NCI-H82 (cell line): ENCODE measurements at regions not wholly inside any gene's neighbourhood (a gene's known extent, or its start where the extent isn't known, plus 50 kb on each side); places are given as distances from the start of the nearest gene placed in this dataset.
"Not testable (repeated sequence)": the region's sequence is repeated elsewhere in the genome, so short reads cannot be mapped to it uniquely, and the experiment has no call there.

ENCODE experiments used
- DNase-seq: peaks from one replicate; lab custom pipeline; 2025; lab: John Stamatoyannopoulos, UW

DNA sequence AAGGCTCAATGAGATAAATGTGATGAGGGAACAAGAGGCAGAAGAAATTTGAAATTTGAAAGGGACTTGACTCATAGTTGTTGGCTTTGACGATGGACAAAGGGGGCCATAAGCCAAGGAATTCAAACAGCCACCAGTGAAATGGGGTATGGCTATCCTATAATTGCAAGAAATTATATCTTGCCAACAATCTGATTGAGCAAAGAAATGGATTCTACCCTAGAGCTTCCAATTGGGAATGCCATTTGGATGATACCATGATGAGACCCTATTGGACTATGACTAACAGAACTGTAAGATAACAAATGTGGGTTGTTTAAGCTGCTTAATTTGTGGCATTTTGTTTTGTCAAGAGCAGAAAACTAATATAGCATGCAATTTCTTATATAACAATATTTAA, 270.1 kb upstream of the ARSJ start:
- DNase-seq, result no peak

DNA sequence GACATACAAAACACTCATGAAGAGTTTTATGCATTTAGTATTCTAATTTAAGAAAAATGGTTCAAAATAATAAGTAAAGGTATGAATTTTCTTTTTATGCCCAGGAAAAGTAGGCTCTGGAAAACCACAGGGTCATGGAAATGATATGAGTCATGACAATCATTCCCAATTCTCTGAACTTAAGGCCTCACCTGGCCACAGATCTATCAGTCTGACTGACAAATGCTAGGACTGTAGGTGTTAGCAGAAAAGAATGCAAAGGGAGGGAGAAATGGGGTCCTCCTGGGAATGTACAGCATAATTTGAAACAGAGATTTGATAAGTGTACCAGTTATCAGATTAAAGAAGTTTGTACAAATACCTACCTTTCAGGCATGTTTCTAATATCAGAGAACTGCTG, 270.5 kb upstream of the ARSJ start:
- no peak for DNase-seq

DNA sequence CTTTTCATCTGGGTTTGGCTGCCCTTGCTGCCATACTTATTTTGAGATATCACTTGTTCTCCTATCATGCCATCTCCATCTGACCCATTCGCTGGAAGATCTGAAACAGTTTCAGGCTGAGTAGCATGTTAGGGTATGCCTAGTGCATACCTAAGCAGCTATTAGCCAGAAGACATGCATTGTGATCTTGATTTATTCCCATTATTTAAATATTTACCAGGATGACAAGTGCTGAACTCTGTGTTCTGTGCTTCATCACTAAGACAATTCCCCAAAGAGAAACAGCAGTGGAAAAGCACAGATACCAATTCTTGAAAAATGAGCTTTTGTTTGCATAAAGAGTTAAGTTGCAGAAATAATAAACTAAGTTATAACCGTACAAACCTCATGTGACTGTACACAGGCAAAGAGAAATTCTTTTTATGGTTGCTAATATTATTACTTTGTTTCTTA, 271.0 kb upstream of the ARSJ start:
- DNase-seq, result no peak

- DNase-seq, result no peak
Observed at GRCh38 chr4:114251020-114251419, 271.6 kb upstream of the ARSJ start.

- DNase-seq, result no peak
Observed at GRCh38 chr4:114252499-114252898, 273.1 kb upstream of the ARSJ start.

GRCh38 chr4:114257501-114257900, 278.1 kb upstream of the ARSJ start:
- no peak for DNase-seq

DNA sequence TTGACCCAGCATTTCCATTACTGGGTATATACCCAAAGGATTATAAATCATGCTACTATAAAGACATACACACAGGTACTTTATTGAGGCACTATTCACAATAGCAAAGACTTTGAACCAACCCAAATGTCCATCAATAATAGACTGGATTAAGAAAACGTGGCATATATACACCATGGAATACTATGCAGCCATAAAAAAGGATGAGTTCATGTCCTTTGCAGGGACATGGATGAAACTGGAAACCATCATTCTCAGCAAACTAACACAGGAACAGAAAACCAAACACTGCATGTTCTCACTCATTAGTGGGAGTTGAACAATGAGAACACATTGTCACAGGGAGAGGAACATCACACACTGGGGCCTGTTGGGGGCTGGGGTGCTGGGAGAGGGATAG, 283.0 kb upstream of the ARSJ start:
- DNase-seq, result not testable (repeated sequence)

- DNase-seq, result no peak
Observed at GRCh38 chr4:114263233-114263632, 283.8 kb upstream of the ARSJ start.

DNA sequence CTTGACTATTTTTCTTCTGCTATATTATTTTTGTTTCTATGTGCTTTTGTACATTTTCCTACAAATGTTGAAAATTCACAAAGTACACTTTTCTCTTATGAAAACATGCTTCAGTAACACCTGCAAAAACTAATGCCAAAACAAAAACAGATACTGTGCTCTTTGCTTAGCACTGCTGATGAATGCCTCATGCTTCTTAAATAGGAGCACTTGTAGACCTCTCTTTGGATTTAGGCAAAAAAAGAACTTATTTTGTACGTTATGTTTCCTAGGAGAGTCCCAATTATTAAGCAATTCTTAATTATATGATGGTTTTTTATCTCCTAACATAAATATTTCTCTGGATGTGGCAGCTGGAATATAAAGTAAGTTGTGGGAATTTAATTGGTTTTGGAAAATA, 285.0 kb upstream of the ARSJ start:
- no peak for DNase-seq

DNA sequence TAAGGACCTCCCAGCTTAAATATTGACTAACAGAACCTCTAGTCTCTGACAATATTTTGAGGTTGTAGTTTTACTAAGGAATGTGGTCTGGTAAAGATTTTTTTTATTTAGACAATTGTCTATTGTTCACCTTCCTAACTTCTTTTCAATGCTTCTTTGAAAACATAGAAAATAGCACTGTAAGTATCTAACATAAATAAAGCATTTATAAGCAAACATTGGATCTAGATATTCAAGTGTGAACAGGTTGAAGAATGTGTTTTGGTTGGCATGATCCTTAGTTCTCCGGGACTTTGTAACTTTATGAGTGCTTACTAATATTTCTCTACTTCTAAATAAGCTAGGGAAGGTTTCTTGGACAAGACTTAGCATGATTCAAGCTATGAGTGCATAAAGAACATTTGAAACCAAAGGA, 285.4 kb upstream of the ARSJ start:
- no peak for DNase-seq

DNA sequence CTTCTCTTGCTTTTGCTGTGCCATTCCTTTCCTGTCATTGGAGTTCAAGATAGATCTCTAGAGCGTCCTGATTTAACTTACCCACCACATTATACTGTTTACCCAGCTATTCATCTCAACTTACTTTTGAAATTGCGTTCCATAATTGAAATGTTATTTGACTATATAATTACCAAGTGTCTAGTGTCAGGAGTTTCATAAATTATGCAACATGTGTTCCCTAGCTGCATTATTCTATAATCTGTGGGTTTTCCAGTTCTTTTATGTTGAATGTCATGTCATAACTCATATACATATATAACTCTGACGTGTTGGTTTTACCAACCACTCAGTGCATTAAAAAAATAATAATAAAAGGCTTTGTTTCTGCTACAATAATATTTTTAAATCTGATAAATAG, 285.9 kb upstream of the ARSJ start:
- no peak for DNase-seq

DNA sequence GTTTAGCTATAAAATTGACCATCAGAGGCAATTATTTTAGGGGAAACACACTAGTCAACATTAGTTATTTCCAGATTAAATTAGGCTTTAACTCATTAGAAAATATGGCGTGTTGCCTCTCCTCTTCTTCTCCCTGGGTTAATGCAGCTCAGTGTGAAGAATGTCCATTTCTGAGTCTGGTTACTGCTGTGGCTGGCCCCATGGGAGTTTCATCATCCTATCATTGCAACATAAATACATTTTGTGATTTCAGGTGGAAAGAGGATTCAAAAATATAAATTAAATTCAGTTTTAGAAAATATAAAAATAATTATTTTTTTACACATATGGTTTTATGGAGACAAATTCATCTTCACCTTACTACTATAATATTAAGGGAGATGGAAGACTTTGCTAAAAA, 288.5 kb upstream of the ARSJ start:
- DNase-seq, result no peak

- DNase-seq, result no peak
Observed at GRCh38 chr4:114271031-114271430, 291.6 kb upstream of the ARSJ start.

DNA sequence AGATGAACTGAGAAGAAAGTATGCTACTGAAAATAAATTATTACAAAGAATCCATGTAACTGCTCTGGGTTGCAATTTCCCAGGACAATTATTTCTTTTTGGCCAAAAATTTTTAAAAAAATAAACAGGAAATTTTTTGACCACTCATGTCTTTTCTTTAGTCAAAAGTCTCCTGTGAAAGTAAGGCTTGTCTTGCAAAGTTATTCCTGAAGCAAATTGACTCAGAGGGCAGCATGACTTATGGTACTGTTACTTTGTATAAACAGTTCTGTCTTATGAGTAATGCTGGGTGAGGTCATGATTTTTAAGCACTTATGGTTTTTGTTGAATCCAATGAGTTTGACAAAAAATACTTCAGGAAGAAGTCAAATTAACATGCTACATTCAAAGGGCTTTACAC, 292.8 kb upstream of the ARSJ start:
- no peak for DNase-seq

DNA sequence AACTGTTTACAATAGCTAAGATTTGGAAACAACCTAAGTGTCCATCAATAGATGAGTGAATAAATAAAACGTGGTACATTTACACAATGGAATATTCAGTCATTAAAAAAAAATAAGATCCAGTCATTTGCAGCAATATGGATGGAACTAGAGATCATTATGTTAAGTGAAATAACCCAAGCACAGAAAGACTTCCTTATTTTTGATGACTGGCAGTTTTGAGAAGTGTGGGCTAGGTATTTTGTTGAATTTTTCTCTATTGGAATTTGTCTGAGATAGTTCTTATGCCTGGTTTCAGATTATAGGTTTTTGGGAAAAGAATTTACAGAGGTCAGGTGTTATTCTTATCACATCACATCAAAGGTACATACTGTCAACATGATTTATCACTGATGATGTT, 293.8 kb upstream of the ARSJ start:
- no peak for DNase-seq

DNA sequence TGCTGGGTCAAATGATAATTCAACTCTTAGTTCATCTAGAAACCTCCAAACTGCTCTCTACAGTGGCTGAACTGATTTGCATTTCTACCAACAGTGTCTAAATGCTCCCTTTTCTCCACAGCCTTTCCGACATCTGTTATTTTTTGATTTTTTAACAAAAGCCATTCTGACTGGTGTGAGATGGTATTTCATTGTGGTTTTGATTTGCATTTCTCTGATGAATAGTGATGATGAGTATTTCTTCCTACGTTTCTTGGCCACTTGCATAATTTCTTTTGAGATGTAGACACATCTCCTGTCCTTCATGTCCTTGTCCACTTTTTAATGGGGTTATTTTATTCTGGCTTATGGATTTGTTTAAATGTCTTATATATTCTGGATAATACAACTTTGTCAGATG, 298.2 kb upstream of the ARSJ start:
- no peak for DNase-seq

- DNase-seq, result no peak
Observed at GRCh38 chr4:114279066-114279465, 299.6 kb upstream of the ARSJ start.

GRCh38 chr4:114279711-114280110, 300.3 kb upstream of the ARSJ start:
- no peak for DNase-seq

- no peak for DNase-seq
Observed at GRCh38 chr4:114280645-114281044, 301.2 kb upstream of the ARSJ start.

DNA sequence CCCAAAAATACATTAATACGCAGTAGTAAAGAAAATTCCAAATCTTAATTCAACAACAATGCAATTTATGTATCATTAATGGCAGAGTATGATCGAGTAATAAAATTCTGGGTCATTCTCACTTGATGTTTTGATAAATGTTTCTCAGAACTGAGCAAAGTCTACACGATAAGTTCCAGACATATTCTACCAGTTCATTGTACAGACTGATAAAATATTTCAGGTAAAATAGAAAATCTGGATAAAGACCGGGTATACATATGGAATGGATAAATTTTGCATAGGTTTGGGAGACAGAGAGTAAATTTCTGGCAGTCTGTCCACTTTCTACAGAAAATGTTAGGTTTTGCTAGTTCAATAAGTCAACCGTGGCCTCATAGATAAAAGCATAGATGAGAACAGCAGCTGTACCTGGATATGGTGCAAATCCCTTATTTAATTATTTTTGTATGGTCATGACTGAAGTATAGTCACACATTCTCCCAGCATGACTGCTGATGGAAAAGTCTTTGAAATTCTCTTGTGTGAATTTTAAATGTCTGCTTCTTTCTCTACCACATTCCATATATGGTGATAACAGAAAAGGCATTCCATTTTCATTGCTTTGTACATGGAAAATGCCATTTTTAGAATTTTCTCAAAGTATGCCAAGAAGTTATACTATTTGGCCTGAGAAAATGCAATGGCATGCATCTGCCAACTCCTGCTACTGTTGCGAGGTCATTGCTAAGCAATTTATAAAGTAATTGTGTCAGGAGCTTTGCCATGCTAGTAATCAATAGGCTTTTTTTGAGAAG, 301.9 kb upstream of the ARSJ start:
- no peak for DNase-seq

DNA sequence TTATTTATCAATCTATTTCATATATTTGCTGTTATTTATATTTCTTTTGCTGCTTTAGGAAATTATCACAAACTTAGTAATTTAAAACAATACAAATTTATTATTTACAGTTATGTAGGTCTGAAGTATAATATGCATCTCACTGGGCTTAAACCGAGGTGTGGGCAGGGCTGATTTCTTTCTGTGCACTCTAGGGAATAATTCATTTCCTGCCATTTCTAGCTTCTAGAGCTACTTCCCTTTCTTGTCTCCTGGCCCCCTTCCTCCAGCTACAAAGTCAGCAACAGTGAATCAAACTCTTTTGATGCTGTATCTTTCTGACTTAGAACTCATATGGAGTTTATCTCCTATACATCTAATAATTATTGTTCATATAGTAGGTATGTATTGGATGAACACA, 303.5 kb upstream of the ARSJ start:
- no peak for DNase-seq

DNA sequence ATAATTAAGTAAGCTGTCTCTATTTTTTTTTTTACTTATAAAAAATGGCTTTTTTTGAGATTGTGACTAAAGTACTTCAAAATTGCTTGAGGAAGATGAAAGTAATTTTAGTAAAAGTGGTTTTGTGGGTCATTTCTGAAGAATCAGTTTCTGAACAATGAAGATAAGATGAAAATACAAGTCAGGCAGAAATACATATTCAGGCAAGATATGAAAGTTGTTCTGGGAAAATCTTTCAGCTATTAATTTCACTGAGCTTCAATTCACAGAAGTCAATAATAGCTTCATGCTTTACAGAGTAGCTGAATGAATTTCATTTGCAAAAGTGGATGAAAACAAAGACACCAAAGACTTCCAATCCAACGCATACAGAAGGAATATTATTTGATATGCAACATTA, 305.2 kb upstream of the ARSJ start:
- DNase-seq, result no peak

GRCh38 chr4:114286262-114286810, 306.9 kb upstream of the ARSJ start:
- DNase-seq, result no peak

DNA sequence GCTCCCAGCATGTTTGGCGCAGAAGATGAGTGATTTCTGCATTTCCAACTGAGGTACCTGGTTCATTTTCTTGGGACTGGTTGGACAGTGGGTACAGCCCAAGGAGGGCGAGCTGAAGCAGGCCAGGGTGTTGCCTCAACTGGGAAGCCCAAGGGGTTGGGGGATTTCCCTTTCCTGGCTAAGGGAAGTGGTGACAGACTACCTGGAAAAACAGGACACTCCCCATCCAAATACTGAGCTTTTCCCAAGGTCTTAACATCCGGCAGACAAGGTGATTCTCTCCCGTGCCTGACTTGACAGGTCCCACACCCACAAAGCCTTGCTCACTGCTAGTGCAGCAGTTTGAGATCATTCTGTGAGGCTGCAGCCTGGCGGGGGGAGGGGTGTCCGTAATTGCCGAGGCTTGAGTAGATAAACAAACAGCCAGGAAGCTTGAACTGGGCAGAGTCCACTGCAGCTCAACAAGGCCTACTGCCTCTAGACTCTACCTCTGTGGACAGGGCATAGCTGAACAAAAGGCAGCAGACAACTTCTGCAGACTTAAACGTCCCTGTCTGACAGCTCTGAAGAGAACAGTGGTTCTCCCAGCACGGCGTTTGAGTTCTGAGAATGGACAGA, 307.7 kb upstream of the ARSJ start:
- no peak for DNase-seq
